Prostate gland (tissue), 2 donors: ENCODE measurements at regions not wholly inside any gene's neighbourhood (a gene's known extent, or its start where the extent isn't known, plus 50 kb on each side); places are given as distances from the start of the nearest gene placed in this dataset.

Experiments
- POLR2A ChIP-seq: fragments of 450-650 bp; IDR thresholded peaks from one replicate; pipeline ENCODE4 v1.6.1; 2016; ENCODE audit warnings: antibody characterized with exemption, mild to moderate bottlenecking
- POLR2AphosphoS5 ChIP-seq: sonication (generic); formaldehyde crosslinking; IDR thresholded peaks from one replicate; pipeline ENCODE4 v1.6.1; 2017; ENCODE audit warnings: antibody characterized with exemption
- TF ChIP-seq, protein P1 (sequence below), 4 experiments: fragments of 200-600 bp in 2 of 4; fragments of 450-650 bp in 2 of 4; sonication (generic) in 2 of 4; IDR thresholded peaks; 1 replicate in 3 of 4; 2 replicates in 1 of 4; pipeline ENCODE4 v1.5.1; 2016 to 2019; ENCODE audit warnings: antibody characterized with exemption in 4 of 4, mild to moderate bottlenecking in 2 of 4, moderate library complexity in 2 of 4

DNA sequence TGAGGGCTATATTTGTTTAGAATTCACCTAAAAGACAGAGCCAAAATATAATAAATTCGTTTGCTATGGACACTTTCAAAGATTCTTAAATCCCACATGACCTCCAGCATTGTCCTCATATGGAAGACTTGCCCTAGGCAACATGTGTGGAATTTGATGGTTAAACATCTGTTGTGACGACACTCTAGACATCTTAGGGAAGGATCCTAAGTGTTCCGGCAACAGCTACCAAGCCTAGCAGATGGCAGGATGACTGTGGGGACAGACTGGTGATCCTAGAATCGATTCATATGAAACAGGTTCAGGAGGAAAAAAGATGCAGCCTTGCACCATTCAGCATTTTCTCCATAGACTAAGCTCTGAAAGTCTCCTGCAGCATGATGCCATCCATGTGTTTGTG lies 77.6 kb upstream of the BACH2 start:
- TF ChIP-seq, protein P1, sequence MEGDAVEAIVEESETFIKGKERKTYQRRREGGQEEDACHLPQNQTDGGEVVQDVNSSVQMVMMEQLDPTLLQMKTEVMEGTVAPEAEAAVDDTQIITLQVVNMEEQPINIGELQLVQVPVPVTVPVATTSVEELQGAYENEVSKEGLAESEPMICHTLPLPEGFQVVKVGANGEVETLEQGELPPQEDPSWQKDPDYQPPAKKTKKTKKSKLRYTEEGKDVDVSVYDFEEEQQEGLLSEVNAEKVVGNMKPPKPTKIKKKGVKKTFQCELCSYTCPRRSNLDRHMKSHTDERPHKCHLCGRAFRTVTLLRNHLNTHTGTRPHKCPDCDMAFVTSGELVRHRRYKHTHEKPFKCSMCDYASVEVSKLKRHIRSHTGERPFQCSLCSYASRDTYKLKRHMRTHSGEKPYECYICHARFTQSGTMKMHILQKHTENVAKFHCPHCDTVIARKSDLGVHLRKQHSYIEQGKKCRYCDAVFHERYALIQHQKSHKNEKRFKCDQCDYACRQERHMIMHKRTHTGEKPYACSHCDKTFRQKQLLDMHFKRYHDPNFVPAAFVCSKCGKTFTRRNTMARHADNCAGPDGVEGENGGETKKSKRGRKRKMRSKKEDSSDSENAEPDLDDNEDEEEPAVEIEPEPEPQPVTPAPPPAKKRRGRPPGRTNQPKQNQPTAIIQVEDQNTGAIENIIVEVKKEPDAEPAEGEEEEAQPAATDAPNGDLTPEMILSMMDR (IDR thresholded peaks at IDR 0.05) = no peak
- no peak for TF ChIP-seq POLR2A
- no peak for TF ChIP-seq POLR2AphosphoS5
